H1 (cell line): ENCODE measurements at regions not wholly inside any gene's neighbourhood (a gene's known extent, or its start where the extent isn't known, plus 50 kb on each side); places are given as distances from the start of the nearest gene placed in this dataset.

Source experiments
- ATF3 ChIP-seq: IDR thresholded peaks from 2 replicates; pipeline ENCODE4 v1.6.1; 2011; ENCODE audit warnings: low read depth, mild to moderate bottlenecking, low read length; ENCODE audit not compliant: insufficient read depth
- CHD1 ChIP-seq: IDR thresholded peaks from 2 replicates; pipeline ENCODE4 v1.6.1; 2012; ENCODE audit warnings: low read depth, low read length, improper control_type of control experiment
- GABPA ChIP-seq: IDR thresholded peaks from 2 replicates; pipeline ENCODE4 v1.6.1; 2011; ENCODE audit warnings: mild to moderate bottlenecking, low read length, moderate library complexity, borderline replicate concordance; ENCODE audit not compliant: insufficient read depth
- SIN3A ChIP-seq, 2 experiments: IDR thresholded peaks in 1 of 2; conservative IDR thresholded peaks in 1 of 2; 2 replicates each; pipeline ENCODE4 v1.6.1; 2011 to 2012; ENCODE audit warnings: low read length in 2 of 2, improper control_type of control experiment in 1 of 2, low read depth in 1 of 2, mild to moderate bottlenecking in 1 of 2
- SP2 ChIP-seq: IDR thresholded peaks from 2 replicates; pipeline ENCODE4 v1.6.1; 2012; ENCODE audit warnings: mild to moderate bottlenecking, low read length, inconsistent platforms
- YY1 ChIP-seq: IDR thresholded peaks from 2 replicates; pipeline ENCODE4 v1.6.1; 2011; ENCODE audit warnings: low read depth, mild to moderate bottlenecking, low read length

GRCh38 chr3:19822805-19823204 is 111.2 kb downstream of the EFHB start (continued):
- TF ChIP-seq GABPA: no peak
- TF ChIP-seq SIN3A (conservative IDR thresholded peaks at IDR 0.05 in 1 of 2, IDR thresholded peaks at IDR 0.05 in 1 of 2; ENCODE audit: low read depth in 1 of 2, low read length in 2 of 2): no peak
- TF ChIP-seq CHD1: no peak
- no peak for TF ChIP-seq SP2
- TF ChIP-seq YY1: no peak
- TF ChIP-seq ATF3: no peak
- TF ChIP-seq, all 59 proteins: peak for 0
